AG08396 (cell line): ENCODE measurements at regions not wholly inside any gene's neighbourhood (a gene's known extent, or its start where the extent isn't known, plus 50 kb on each side); places are given as distances from the start of the nearest gene placed in this dataset.
"Not testable (repeated sequence)": the region's sequence is repeated elsewhere in the genome, so short reads cannot be mapped to it uniquely, and the experiment has no call there.

Experiments
- DNase-seq: peaks from one replicate; pipeline ENCODE4 v3.0.0; 2012; ENCODE audit warnings: low spot score, mixed read lengths

DNA sequence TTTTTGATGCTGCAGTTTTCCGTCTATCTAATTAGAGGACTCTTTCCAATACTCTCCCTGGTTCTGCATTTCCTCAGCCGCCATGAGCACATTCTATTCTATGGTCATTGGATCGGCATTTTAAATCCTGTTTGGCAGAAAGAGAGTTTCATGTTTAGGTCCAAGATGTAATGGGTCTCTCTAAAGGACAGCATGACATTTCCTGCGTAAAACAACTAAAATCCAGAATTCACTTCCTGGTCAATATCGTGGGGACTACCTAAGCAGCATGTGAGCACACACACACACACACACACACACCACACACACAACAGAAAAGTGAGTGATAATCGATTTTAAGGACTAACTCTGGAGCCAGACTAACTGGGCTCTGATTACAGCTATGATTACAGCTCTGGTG lies 757.1 kb upstream of the TPTE start:
- not testable (repeated sequence) for DNase-seq

DNA sequence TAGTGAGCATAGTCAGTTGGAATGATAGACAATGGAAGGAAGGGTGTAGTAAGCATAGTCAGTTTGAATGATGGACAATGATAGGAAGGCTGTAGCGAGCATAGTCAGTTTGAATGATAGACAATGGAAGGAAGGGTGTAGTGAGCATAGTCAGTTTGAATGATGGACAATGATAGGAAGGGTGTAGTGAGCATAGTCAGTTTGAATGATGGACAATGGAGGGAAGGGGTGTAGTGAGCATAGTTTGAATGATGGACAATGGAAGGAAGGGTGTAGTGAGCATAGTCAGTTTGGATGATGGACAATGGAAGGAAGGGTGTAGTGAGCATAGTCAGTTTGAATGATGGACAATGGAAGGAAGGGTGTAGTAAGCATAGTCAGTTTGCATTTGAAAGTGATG lies 755.8 kb upstream of the TPTE start:
- not testable (repeated sequence) for DNase-seq

DNA sequence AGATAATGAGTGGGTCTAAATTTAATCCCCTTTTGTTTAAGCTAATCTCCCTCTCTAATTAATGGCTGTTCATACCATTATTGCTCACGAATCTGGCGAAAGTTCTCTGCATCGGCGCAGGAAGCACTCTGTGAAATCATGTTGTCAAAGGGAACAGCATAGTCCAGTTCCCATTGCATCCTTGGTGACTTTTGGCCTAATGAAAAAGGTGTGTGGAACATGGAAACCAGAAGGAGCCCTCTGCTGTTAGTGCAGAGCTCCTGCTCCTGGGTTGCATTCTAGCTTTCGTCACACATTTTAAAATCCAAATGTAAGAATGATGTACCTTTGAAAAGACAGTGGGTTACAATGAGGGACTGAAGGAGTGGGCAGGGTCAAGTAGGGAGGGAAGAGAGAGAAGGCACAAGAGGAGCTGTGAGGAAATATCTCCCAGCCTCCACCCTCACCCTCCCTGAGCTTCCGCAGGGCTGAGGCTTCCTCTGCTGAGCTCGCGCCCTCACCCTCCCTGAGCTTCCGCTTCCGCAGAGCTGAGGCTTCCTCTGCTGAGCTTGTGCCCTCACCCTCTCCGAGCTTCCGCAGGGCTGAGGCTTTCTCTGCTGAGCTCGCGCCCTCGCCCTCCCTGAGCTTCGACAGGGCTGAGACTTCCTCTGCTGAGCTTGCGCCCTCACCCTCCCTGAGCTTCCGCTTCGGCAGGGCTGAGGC lies 754.3 kb upstream of the TPTE start:
- DNase-seq, result not testable (repeated sequence)

DNA sequence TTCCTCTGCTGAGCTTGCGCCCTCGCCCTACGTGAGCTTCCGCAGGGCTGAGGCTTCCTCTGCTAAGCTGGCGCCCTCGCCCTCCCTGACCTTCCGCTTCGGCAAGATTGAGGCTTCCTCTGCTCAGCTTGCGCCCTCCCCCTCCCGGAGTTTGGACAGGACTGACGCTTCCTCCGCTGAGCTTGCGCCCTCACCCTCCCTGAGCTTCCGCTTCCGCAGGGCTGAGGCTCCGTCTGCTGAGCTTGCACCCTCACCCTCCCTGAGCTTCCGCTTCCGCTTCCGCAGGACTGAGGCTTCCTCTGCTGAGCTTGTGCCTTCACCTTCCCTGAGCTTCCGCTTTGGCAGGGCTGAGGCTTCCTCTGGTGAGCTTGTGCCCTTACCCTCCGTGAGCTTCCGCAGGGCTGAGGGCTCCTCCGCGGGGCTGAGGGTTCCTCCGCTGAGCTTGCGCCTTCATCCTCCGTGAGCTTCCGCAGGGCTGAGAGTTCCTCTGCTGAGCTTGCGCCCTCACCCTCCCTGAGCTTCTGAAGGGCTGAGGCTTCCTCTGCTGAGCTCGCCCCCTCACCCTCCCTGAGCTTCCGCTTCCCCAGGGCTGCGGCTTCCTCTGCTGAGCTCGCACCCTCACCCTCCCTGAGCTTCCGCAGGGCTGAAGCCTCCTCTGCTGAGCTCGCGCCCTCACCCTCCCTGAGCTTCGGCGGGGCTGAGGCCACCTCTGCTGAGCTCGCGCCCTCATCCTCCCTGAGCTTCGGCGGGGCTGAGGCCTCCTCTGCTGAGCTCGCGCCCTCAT lies 753.6 kb upstream of the TPTE start:
- no peak for DNase-seq

DNA sequence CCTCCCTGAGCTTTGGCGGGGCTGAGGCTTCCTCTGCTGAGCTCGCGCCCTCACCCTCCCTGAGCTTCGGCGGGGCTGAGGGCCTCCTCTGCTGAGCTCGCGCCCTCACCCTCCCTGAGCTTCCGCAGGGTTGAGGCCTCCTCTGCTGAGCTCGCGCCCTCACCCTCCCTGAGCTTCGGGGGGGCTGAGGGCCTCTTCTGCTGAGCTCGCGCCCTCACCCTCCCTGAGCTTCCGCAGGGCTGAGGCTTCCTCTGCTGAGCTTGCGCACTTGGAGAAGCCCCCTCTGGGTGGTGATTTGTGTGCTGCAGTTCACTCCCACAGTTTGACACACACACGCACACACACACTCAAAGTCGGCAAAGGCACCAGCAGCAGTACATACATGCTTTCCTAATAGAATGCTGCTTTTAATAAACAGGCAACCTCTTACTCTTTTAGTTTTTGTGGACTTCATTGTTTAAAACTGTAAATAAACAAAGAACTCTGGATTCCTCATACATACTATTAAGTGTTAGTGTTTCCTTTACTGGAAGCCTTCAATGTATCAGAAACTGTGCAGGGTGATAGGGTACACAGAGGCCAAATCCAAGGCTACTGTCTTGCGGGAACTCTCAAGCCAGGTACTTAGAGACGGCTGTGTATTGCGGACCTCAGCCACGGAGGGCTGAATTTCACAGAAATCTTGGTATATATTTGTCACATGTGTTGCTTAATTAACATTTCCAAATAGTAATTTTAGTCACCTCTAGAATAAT lies 752.8 kb upstream of the TPTE start:
- not testable (repeated sequence) for DNase-seq

DNA sequence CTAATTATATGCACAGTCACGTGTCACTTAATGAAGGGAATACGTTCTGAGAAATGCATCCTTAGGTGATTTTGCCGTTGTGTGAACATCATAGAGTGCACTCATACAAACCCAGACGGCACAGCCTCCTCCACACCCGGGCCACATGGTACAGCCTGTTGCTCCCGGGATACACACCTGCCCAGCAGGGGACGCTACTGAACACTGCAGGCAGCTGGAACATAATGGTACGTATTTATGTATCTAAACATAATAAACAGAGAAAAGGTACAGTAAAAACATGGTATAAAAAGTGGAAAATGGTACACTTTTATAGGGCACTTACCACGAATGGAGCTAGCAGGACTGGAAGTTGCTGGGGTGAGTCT lies 752.3 kb upstream of the TPTE start:
- not testable (repeated sequence) for DNase-seq

DNA sequence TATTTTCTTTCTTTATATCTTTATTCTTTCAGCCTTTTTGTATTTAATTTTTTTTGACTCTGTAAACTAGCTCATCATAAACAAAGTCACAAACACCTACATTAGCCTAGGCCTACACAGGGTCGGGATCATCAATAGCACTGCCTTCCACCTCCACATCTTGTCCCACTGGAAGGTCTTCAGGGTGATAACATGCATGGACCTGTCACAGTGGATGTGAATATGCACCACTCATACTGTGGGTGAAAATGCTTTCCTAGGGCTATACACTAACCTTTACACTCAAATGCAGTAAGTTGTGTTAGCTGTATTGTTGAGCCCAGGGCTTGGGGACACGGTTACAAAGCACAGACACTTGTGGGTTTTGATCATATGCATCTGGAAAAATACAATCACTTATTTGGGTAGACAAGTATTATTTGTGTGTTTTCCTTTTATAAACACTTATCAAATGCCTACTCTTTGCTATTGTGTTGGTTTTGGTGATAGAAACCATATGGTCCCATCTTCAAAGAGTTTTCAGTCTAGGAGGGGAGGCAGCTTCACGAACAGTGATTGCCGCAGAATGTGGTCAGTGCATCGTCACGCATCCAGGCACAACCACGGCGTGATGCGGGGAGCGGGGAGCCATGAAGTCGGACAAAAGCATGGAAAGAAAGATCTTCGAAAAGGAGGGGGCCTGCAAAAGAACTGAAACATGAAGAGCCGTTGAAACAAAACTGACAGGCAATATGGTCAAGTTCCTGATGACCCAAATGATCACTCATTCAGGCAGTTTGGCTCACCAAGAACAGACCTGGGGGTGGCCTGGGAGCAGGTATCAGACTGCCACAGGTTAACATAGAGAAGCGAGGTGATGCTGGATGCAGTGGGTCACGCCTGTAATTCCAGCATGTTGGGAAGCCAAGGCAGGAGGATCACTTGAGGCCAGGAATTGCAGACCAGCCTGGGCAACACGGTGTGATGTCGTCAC lies 751.4 kb upstream of the TPTE start:
- DNase-seq, result not testable (repeated sequence)

DNA sequence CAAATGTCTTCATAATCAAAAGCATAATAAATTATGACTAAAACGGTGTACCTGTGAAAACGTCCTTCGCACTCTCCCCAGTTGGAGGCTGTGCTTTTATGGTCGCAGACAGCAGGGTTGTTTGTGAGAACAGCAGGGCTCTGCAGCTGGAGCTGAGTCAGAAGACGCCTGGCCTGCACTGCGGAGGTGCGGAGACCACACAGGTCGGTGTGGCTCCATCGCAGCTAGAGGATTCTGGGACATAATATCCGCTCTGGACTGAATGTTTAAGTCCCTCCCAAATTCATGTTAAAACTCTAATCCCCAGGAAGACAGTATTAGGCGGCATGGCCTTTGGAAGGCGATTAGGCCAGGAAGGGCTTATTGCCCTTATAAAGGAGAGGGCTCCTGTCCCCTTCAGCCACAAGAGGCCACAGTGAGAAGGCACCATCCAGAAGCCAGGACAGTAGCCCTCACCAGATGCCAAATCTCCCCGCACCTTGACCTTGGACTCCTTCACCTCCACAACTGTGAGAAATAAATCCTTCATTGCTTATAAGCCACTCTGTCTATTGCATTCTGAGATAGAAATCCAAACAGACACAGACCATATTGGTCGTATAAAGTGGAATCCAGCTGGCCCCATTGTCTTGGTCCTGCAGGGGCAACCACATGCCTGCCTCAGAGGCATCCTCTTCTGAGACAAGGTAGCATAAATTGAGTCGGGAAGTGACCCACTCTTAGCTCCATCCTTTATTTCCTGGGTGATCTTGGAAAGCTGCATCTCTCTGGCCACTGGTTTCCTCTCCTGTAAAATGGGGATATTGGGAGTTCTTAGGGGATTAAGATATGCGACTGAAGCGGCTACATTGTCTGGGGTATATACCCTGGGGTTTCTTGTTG lies 749.7 kb upstream of the TPTE start:
- not testable (repeated sequence) for DNase-seq

DNA sequence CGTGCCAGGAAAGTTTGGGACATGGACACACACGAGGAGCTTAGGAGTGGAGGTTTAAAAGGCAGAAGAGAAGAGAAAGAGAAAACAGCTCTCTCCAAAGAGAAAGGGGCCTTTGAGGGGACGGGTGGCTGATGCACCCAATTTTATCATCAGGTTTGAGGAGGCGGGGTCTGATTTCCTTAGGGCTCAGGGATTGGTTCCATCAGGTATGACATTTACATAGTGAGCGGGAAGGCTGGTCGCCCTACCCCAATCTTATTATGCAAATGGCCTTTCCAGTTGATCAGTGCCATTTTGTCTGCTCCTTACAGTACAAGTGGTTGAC lies 749.1 kb upstream of the TPTE start:
- no peak for DNase-seq

DNA sequence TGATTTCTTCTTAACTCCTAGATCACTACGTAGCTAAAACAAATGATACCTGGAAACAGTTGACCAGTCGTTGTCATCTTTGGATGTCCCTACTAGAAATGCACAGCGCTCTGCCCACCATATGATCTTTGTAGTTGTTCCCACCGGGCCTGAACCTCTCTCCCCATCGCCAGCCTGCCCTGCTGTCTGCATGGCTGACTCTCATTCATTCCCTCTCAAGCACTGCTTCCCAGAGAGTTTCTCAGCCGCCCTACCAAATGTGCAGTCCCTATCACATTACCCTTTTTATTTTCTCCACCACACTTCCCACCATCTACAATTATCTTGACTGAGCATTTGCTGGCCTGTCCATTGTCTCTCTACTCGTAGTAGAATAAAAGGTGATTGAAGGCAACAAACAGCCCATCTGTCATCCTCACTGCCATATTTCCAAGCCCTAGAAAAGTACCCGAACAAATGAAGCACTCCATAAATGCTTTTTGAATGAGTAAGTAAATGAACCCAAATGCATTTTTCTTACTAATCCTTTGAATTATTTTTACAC lies 748.4 kb upstream of the TPTE start:
- DNase-seq, result not testable (repeated sequence)

DNA sequence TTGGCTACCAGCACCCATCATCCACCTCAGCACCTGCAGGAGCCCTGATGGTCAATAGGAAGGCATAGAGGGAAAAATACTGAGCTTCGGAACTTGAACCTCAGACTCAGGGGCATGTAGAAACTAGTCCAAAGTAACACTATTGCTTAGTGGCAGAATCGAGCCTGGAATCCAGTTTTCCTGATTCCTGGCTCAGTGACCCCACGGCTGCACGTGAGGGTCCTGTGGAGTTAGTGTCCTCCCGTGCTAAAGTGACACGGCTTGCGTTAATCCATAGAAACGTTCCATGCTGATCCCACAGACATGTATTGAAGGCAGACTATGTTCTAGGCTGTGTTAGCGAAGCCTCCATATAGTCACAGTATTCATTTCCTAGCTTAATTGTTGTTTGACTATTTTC lies 747.0 kb upstream of the TPTE start:
- DNase-seq, result no peak

DNA sequence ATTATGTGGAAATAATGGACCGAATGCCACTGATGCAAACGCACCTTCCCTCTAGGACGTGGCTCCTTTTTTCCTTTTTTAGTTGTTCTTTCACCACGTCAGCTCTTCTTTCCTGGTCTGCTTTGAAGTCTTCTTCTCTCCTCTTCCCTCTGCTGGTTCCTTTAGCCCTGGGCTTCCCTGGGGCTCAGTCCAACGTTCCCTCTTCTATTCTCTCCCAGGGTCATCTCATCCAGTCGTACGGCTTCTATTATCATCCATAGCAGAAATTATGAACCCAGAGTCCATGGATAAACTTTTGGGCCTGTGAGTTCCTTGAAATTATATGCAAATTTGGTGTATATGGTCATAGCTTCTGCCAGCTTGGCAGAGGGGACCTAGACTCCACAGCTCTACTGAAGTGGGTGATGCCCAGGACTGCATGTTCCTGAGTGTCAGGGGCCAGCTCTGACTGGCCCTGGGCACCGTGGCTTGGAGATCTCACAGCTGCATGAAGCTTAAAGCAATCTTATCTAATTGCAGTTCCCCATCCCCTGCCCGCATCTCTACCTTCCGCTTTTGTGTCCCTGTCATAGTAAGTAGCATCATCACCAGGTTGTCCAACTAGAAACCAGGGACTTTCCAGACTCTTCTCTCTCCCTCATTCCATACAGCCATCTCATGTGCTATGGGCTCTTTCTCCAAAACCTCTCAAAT lies 746.3 kb upstream of the TPTE start:
- not testable (repeated sequence) for DNase-seq

DNA sequence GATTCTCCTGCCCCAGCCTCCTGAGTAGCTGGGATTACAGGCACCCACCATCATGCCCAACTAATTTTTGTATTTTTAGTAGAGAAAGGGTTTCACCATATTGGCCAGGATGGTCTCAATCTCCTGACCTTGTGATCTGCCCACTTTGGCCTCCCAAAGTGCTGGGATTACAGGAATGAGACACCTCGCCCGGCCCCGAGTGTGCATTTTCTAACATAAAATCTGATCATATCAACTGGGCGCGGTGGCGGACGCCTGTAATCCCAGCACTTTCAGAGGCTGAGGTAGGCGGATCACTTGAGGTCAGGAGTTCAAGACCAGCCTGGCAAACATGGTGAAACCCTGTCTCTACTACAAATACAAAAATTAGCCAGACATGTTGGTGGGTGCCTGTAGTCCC lies 745.5 kb upstream of the TPTE start:
- not testable (repeated sequence) for DNase-seq

DNA sequence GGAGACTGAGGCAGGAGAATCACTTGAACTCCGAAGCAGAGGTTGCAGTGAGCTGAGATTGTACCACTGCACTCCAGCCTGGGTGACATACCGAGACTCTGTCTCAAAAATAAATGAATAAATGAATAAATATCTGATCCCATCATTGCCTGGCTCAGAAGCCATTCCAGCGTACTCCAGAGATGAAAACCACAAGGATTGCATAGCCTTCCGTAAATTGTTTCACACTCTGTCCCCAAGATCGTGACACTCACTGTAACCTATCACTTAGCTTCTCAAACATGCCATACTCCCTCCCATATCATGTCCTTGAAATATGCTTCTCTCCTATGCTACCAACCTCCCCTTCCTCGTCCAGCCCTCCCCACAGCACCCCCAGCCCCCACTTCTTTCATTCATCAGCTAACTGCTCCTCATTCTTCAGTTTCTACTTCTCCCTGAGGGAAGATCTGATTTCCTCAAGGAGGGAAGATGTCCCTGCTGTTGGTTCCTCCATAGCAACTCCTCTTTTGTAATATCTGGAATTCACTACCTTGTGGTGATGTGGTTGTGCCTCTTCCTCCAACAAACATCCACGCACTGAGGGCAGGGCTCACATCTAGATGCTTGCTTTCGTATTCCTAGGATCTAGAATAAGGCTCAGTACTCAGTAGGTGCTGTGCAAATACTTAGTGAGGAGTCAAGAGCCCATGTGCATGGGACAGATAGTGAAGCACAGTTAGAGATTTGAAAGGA lies 744.9 kb upstream of the TPTE start:
- DNase-seq, result not testable (repeated sequence)

DNA sequence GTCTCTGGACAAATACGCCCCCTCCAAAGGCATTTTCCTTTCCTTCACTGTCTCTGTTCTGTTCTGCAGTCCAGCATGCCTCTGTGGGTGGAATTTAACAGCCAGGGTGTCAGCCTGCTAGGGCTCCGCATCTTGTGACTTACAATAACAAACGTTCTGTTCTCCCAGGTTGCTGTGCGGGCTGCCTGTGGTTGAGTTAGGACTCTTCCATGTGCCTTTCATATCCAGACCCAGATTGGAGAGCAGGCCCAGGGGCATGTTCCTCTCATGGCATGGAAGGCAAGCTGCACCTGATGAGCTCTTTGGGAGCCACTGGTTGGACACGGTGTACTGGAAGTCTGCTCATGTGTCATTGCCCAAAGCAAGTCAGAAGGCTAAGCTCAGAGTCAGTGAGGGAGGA lies 742.8 kb upstream of the TPTE start:
- DNase-seq, result not testable (repeated sequence)

DNA sequence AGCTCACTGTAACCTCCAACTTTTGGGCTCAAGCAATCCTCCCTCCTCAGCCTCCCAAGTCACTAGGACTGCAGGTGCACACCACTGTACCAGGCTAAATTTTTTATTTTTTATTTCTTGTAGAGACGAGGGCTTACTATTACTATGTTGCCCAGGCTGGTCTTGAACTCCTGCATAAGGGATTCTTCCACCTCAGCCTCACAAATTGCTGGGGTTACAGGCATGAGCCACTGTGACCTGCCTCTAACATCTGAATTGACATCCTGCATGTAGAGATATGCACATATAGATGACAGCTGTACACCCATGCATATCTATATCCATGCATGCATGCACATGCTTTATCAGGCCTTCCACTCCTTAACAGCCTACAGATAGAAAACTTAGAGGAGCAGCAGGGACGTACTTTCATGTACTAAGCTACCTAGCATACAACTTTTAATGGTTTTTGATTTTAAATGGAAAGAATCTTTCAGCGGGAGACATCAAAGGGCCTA lies 740.9 kb upstream of the TPTE start:
- no peak for DNase-seq

DNA sequence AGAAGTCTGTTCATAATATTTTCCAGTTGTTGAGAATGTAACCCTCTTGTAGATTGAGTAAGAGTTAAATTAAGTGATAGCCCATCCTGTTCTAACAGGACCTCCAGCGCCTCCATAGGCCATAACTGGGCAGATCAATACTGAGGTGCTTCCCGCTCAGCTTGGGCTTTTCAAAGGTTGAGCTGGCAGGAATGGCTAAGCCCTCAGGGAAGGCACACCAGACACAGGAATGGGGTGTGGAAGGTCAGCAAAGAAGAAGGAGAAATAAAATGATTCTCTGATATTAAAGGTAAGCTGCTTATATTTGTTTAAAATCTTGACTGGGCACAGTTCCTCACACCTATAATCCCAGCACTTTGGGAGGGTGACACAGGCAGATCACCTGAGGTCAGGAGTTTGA lies 737.8 kb upstream of the TPTE start:
- not testable (repeated sequence) for DNase-seq

DNA sequence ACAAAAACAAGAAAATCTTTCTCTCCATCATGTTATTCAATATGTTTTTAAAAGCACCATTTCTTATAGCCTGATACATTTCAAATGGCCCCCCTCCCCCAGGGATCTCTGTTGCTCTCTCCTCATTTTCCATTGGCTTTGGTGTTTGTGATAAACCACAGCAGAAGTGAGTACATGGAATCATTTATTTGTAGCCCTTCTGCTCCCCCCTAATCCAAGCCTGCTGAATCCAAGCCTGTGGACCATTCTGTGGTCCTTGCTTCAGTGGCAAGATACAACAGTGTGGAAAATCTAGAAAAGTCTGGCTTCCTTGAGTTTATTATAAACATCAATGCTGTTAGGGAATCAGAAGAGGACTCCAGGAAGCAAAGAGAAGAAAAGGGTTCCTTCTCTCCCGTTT lies 737.2 kb upstream of the TPTE start:
- DNase-seq, result not testable (repeated sequence)

DNA sequence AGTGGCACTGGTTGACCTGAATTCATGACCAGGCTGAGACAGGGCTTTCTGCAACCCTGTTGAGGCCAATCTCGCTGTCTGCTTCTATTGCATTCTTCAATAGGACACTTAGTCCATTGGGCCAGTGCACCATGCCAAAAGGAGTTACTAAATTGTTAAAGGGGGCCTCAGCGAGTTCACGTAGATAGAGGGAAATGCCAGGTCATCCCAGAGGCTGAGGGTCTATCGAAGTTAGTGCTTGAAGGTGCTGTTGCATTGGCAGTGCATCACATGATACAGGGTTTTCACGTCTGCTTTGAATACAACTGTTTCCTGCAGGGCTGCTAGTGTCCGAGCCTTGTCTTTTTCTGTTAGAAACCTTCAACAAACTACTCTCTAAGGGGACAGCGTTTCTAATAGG lies 735.3 kb upstream of the TPTE start:
- not testable (repeated sequence) for DNase-seq
